ENCODE measurements at regions not wholly inside any gene's neighbourhood (a gene's known extent, or its start where the extent isn't known, plus 50 kb on each side); places are given as distances from the start of the nearest gene placed in this dataset.
"Not testable (repeated sequence)": the region's sequence is repeated elsewhere in the genome, so short reads cannot be mapped to it uniquely, and the experiment has no call there.

GRCh38 chr21:38039841-38040240 lies 123.6 kb upstream of the KCNJ6 start:
- DNase-seq (ENCODE audit: low read depth, low spot score): no peak

GRCh38 chr21:38041493-38041892 lies 125.2 kb upstream of the KCNJ6 start:
- DNase-seq (ENCODE audit: low read depth, low spot score): no peak

DNA sequence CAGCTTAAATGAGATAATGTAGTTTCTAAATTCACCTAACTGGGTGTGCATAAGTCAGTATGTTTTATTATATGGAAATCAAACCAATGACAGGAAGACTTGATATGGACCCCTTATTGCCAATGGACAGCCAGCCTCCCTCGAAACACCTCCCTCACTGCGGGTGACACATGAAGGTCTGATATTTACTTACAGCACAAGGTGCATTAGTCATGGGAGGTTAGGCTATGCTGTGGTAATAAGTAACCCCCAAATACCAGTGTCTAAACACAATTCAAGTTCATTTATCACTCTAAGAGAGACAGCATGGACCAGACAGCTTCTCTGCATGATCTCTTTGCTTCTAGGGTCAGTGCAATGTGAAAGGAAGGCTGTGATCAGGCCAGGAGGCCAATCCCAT lies 126.0 kb upstream of the KCNJ6 start:
- no peak for DNase-seq (ENCODE audit: low read depth, low spot score)

GRCh38 chr21:38048167-38048566 lies 131.9 kb upstream of the KCNJ6 start:
- DNase-seq (ENCODE audit: low read depth, low spot score): no peak

GRCh38 chr21:38054334-38054733 lies 138.1 kb upstream of the KCNJ6 start:
- DNase-seq (ENCODE audit: low read depth, low spot score): no peak

GRCh38 chr21:38056481-38056880 lies 140.2 kb upstream of the KCNJ6 start:
- DNase-seq (ENCODE audit: low read depth, low spot score): no peak

DNA sequence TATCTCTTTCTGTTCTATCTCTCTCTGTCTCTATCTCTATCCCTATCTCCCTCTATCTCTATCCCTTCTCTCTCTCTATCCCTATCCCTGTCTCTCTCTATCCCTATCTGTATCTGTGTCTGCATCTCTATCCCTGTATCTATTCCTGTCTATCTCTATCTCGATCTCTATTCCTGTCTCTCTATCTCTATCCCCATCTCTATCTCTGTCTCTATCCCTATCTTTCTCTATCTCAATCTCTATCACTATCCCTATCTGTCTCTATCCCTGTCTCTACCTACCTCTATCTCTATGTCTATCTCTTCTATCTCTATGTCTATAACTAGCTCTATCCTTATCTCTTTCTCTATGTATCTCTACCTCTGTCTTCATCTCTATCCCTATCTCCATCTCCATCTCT lies 141.4 kb upstream of the KCNJ6 start:
- DNase-seq (ENCODE audit: low read depth, low spot score): no peak

DNA sequence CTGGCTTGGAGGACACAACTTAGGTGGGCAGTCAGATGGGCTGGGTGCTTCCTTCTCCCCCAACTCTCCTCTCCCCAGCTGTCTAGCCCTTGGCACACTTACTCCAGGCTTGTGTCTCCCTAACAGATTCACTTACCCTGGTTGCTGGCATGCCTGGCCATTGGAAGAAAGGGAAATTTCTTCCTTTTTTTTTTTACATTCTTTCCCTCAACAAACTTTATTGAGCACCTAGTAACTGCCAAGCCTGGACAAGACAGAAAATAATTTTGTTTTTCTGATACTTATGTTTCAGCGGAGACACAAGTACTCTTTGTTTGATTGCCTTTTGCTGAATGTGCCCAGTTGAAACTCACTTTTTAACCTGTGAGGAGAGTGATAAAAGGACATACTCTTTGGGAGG lies 144.3 kb upstream of the KCNJ6 start:
- DNase-seq (ENCODE audit: low read depth, low spot score): no peak

DNA sequence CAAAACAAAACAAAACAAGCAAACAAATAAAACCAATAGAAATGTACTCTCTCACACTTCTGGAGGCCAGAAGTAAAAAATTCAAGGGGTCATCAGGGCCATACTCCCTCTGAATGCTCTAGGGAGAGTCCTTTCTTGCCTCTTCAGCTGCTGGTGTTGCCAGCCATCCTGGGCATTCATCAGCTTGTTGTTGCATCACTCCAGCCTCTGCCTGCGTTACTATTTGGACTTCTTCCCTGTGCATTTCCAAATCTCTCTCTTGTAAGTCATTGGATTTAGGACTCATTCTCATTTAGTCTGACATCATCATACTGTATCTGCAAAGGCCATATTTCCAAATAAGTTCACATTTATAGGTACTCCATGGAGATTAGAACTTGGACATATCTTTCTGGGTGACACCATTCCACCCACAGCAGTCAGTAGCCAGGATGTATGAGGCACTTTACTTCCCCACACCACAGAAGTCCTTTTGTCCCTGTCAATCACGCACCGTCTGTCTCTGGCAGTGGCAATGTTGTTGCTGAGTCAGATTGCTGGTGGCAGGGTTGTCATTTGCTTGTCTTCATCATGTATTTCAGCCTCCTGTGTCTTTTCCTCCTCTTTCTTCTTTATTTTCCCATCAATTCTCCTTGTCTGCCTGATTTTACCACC lies 151.0 kb upstream of the KCNJ6 start:
- DNase-seq (ENCODE audit: low read depth, low spot score): no peak

DNA sequence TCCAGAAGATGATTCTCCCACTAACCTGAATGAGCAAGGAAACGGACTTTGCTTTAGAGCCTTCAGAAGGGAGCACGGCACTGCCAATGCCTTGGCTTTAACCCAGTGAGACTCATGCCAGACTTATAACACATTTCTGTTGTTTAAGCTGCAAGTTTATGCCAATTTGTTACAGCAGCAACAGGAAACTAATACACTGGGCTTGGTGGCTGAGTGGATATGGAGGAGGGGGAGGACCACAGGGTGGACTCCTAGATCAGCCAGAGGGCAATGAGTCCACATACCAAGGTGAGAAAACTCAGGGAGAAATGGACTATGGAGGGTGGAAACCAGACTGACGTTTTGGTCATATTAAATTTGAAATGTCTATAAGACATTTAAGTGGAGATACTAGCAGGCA lies 156.2 kb upstream of the KCNJ6 start:
- no peak for DNase-seq (ENCODE audit: low read depth, low spot score)

- DNase-seq (ENCODE audit: low read depth, low spot score): no peak
Observed at GRCh38 chr21:38075833-38076587, 159.8 kb upstream of the KCNJ6 start.

DNA sequence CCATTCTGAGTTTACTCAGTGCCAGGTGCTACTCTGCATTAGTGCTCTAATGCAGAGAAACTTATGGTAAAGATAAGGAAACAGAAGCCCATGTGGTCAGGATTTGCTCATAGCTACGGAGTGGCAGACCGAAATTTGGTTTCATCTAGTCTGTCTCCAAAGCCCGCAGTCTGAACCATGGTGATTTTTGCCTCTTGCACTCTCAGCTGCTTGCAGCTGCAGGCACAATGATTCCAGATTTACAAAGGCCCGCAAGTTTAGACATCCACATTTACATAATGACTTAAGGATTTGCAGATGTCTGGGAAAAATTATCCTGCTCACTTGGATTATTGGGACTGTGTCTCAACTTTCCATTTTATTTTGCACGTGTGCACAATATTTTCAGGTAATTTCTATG lies 161.3 kb upstream of the KCNJ6 start:
- DNase-seq (ENCODE audit: low read depth, low spot score): no peak

- no peak for DNase-seq (ENCODE audit: low read depth, low spot score)
Observed at GRCh38 chr21:38080888-38081287, 164.6 kb upstream of the KCNJ6 start.

GRCh38 chr21:38081708-38082107 lies 165.5 kb upstream of the KCNJ6 start:
- no peak for DNase-seq (ENCODE audit: low read depth, low spot score)

- DNase-seq (ENCODE audit: low read depth, low spot score): no peak
Observed at GRCh38 chr21:38082936-38083485, 166.8 kb upstream of the KCNJ6 start.

- no peak for DNase-seq (ENCODE audit: low read depth, low spot score)
Observed at GRCh38 chr21:38083535-38083934, 167.3 kb upstream of the KCNJ6 start.

GRCh38 chr21:38086580-38086979 lies 170.2 kb upstream of the KCNJ15 start:
- no peak for DNase-seq (ENCODE audit: low read depth, low spot score)

DNA sequence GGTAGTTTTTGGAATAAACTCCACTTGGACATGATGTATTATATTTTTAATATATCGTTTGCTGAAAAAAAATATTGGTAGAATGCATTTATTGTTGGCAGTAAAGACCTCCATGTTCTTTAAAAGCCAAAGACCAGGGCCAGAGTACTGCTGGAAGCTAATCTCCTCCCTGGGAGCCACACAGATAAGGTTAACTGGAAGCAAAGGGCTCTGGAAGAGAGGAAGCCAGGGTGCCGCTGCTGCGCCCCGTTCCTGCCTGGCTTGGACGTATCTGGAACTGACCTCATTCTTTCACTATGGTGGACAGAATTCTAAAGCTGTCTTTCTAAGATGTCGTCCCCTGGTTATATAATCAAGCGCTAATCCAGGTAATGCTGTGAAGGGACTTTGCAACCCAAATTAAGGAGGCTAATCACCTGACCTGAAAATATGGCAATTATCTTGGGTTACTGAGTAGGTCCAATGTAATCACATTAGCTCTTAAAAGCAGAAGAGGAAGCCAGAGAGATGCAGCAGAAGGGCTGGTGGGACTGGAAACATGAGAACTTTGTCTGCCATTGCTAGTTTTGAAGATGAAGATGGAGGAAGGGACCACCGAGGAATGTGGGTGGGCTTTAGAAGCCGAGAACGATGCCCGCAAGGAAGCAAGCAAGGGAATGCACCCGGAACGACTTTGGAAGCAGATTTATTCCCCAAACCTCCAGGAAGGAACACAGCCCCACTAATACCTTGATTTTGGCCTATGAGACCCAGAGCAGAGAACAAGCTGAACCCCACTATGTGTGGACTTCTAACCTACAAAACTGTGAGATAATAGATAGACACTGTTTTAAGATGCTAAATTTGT lies 167.7 kb upstream of the KCNJ15 start:
- DNase-seq (ENCODE audit: low read depth, low spot score): no peak

DNA sequence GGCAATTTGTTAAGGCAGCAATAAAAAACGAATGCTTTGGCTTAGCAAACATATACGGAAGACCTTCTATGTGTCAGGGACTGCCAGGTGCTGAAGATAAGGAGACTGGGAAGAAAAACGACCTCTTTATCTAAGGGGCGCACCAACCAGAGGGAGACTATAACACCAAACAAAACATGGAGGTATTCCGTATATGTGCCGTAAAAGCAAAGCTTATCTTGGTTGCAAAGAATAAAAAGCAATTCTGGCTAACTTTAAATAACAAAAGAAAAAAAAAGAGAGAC lies 167.1 kb upstream of the KCNJ15 start:
- DNase-seq (ENCODE audit: low read depth, low spot score): no peak

GRCh38 chr21:38091061-38091460 lies 165.7 kb upstream of the KCNJ15 start:
- DNase-seq (ENCODE audit: low read depth, low spot score): not testable (repeated sequence)

DNA sequence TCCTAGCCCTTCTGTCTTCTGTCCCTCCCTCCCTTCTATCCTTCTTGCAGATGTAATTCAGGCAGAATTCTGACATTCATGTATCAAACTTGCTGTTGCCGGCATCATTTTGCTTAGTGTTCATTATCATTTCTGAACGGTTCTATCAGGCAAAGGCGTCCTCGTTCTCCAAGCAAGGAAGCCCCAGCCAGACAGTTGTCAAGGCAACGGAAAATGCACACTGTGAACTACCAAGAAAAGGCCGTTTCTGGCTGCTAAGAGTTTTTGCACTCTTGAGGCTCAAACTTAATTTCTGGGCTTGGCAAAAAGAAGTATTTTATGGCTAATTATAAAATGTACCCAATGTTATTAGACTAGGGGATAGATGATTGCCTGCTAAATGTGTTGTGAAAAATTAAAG lies 164.7 kb upstream of the KCNJ15 start:
- no peak for DNase-seq (ENCODE audit: low read depth, low spot score)

GRCh38 chr21:38095220-38095619 lies 161.6 kb upstream of the KCNJ15 start:
- DNase-seq (ENCODE audit: low read depth, low spot score): no peak

DNA sequence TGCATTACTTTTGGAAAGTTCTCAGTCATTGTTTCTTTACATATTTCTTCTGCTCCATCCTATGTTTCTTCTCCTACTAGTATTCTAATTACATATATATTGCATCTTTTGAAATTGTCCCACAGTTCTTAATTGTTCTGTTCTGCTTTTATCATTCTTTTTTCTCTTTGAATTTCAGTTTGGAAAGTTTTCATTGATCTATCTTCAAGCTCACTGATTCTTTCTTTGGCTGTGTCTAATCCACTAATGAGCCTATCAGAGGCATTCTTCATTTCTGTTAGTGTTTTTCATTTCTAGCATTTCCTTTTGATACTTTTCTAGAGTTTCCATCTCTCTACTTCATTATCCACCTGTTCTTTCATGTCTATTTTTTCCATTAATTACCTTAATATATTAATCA lies 159.0 kb upstream of the KCNJ15 start:
- no peak for DNase-seq (ENCODE audit: low read depth, low spot score)
